GM21367 (cell line): ENCODE measurements at regions not wholly inside any gene's neighbourhood (a gene's known extent, or its start where the extent isn't known, plus 50 kb on each side); places are given as distances from the start of the nearest gene placed in this dataset.
"Not testable (repeated sequence)": the region's sequence is repeated elsewhere in the genome, so short reads cannot be mapped to it uniquely, and the experiment has no call there.

Experiments used
- ATAC-seq: cut with Tn5 transposase; IDR thresholded peaks from one replicate; pipeline ENCODE4 v1.9.1; 2021; ENCODE audit not compliant: unreplicated experiment

GRCh38 chr13:54390841-54391240, 1362.2 kb downstream of the OLFM4 start:
- no peak for ATAC-seq

- no peak for ATAC-seq
Measured at GRCh38 chr13:54394085-54394700, 1365.6 kb downstream of the OLFM4 start.

- no peak for ATAC-seq
Measured at GRCh38 chr13:54394908-54395307, 1366.3 kb downstream of the OLFM4 start.

GRCh38 chr13:54402495-54402894, 1373.9 kb downstream of the OLFM4 start:
- ATAC-seq = no peak

GRCh38 chr13:54415753-54416366, 1387.2 kb downstream of the OLFM4 start:
- no peak for ATAC-seq

- ATAC-seq = not testable (repeated sequence)
Measured at GRCh38 chr13:54422946-54423345, 1394.3 kb downstream of the OLFM4 start.

GRCh38 chr13:54424344-54424743, 1395.7 kb downstream of the OLFM4 start:
- no peak for ATAC-seq

GRCh38 chr13:54433493-54434206, 1405.0 kb downstream of the OLFM4 start:
- no peak for ATAC-seq

GRCh38 chr13:54440853-54441400, 1412.3 kb downstream of the OLFM4 start:
- ATAC-seq = not testable (repeated sequence)

GRCh38 chr13:54445453-54445852, 1416.8 kb downstream of the OLFM4 start:
- no peak for ATAC-seq

GRCh38 chr13:54445865-54446264, 1417.3 kb downstream of the OLFM4 start:
- no peak for ATAC-seq

- ATAC-seq = no peak
Measured at GRCh38 chr13:54449922-54450321, 1421.3 kb downstream of the OLFM4 start.

- ATAC-seq = no peak
Measured at GRCh38 chr13:54484166-54484565, 1455.6 kb downstream of the OLFM4 start.

- ATAC-seq = no peak
Measured at GRCh38 chr13:54486421-54487166, 1458.0 kb downstream of the OLFM4 start.

- no peak for ATAC-seq
Measured at GRCh38 chr13:54489359-54489758, 1460.7 kb downstream of the OLFM4 start.

- no peak for ATAC-seq
Measured at GRCh38 chr13:54492995-54493394, 1464.4 kb downstream of the OLFM4 start.

GRCh38 chr13:54511366-54511765, 1482.8 kb downstream of the OLFM4 start:
- ATAC-seq = no peak

- no peak for ATAC-seq
Measured at GRCh38 chr13:54513254-54513653, 1484.6 kb downstream of the OLFM4 start.

GRCh38 chr13:54536112-54536511, 1507.5 kb downstream of the OLFM4 start:
- ATAC-seq = no peak

- no peak for ATAC-seq
Measured at GRCh38 chr13:54563286-54563685, 1534.7 kb downstream of the OLFM4 start.

- ATAC-seq = not testable (repeated sequence)
Measured at GRCh38 chr13:54572037-54572436, 1543.4 kb downstream of the OLFM4 start.
